ENCODE measurements at regions not wholly inside any gene's neighbourhood (a gene's known extent, or its start where the extent isn't known, plus 50 kb on each side); places are given as distances from the start of the nearest gene placed in this dataset.

DNA sequence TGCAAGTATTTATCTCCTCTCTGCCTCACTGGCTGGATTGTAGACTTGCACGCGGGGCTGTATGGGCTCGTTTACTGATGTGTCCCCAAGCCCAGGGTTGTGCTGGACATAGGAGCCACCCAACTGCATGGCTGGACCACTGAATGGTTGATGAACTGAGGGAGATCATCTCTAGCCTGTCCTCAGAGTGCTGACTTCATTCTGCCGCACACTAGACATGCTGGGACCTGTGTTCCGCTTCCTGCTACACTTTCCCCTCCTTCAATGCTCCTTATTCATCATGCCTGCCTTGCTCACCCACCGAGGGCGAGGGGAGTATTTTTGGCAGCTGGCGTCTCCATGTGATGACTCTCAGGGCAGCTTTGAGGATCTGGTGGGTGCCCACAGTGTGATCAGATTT, 440.2 kb downstream of the GLRX3 start:
- Histone ChIP-seq H3K9ac (ENCODE audit: low read length) (no peak overlapping the region), H4K20me1 (ENCODE audit: insufficient read depth, low read length) (no peaks in the 10 kb centered on the region), H3K27ac (ENCODE audit: low read length) (no peak overlapping the region), H3K27me3 (ENCODE audit: low read depth, low read length) (no peaks in the 10 kb centered on the region), H3K4me2 (ENCODE audit: low read length) (no peak overlapping the region), H3K4me3 (ENCODE audit: low read length) (no peak overlapping the region), H3K79me2 (ENCODE audit: low read length) (no peaks in the 10 kb centered on the region), H2AFZ (ENCODE audit: low read depth, low read length) (no peak overlapping the region), H3K9me3 (ENCODE audit: insufficient read depth, low read length) (no peaks in the 10 kb centered on the region), H3K36me3 (replicated peaks; ENCODE audit: low read depth, low read length) (no peaks in the 10 kb centered on the region), H3K4me1 (ENCODE audit: low read length) (no peaks in the 10 kb centered on the region)
- TF ChIP-seq EZH2phosphoT487 (IDR thresholded peaks at IDR 0.05; ENCODE audit: low read depth) = no peak
- TF ChIP-seq, protein P1, sequence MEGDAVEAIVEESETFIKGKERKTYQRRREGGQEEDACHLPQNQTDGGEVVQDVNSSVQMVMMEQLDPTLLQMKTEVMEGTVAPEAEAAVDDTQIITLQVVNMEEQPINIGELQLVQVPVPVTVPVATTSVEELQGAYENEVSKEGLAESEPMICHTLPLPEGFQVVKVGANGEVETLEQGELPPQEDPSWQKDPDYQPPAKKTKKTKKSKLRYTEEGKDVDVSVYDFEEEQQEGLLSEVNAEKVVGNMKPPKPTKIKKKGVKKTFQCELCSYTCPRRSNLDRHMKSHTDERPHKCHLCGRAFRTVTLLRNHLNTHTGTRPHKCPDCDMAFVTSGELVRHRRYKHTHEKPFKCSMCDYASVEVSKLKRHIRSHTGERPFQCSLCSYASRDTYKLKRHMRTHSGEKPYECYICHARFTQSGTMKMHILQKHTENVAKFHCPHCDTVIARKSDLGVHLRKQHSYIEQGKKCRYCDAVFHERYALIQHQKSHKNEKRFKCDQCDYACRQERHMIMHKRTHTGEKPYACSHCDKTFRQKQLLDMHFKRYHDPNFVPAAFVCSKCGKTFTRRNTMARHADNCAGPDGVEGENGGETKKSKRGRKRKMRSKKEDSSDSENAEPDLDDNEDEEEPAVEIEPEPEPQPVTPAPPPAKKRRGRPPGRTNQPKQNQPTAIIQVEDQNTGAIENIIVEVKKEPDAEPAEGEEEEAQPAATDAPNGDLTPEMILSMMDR (IDR thresholded peaks at IDR 0.05; ENCODE audit: low read depth, low read length) = no peak

GRCh38 chr10:130577039-130577438, 440.8 kb downstream of the GLRX3 start:
- TF ChIP-seq EZH2phosphoT487 (IDR thresholded peaks at IDR 0.05; ENCODE audit: low read depth) = no peak
- TF ChIP-seq, protein P1 (IDR thresholded peaks at IDR 0.05; ENCODE audit: low read depth, low read length) = no peak
- H3K4me2 ChIP-seq (ENCODE audit: low read length) = no peak overlapping the region
- no peaks in the 10 kb centered on the region for H3K79me2 ChIP-seq (ENCODE audit: low read length)
- H2AFZ ChIP-seq (ENCODE audit: low read depth, low read length) = no peak overlapping the region
- H3K27me3 ChIP-seq (ENCODE audit: low read depth, low read length) = no peaks in the 10 kb centered on the region
- no peak overlapping the region for H3K27ac ChIP-seq (ENCODE audit: low read length)
- no peaks in the 10 kb centered on the region for H4K20me1 ChIP-seq (ENCODE audit: insufficient read depth, low read length)
- H3K9ac ChIP-seq (ENCODE audit: low read length) = no peak overlapping the region
- no peaks in the 10 kb centered on the region for H3K4me1 ChIP-seq (ENCODE audit: low read length)
- H3K9me3 ChIP-seq (ENCODE audit: insufficient read depth, low read length) = no peaks in the 10 kb centered on the region
- no peak overlapping the region for H3K4me3 ChIP-seq (ENCODE audit: low read length)
- no peaks in the 10 kb centered on the region for H3K36me3 ChIP-seq (replicated peaks; ENCODE audit: low read depth, low read length)

GRCh38 chr10:130578532-130579289, 442.5 kb downstream of the GLRX3 start:
- Histone ChIP-seq H3K27ac (ENCODE audit: low read length) (no peak overlapping the region), H3K36me3 (replicated peaks; ENCODE audit: low read depth, low read length) (no peaks in the 10 kb centered on the region), H3K79me2 (ENCODE audit: low read length) (no peaks in the 10 kb centered on the region), H4K20me1 (ENCODE audit: insufficient read depth, low read length) (no peaks in the 10 kb centered on the region), H2AFZ (ENCODE audit: low read depth, low read length) (no peak overlapping the region), H3K9me3 (ENCODE audit: insufficient read depth, low read length) (no peaks in the 10 kb centered on the region), H3K27me3 (ENCODE audit: low read depth, low read length) (no peaks in the 10 kb centered on the region), H3K4me3 (ENCODE audit: low read length) (no peak overlapping the region), H3K9ac (ENCODE audit: low read length) (no peak overlapping the region), H3K4me2 (ENCODE audit: low read length) (no peak overlapping the region), H3K4me1 (ENCODE audit: low read length) (no peaks in the 10 kb centered on the region)
- no peak for TF ChIP-seq EZH2phosphoT487 (IDR thresholded peaks at IDR 0.05; ENCODE audit: low read depth)
- TF ChIP-seq, protein P1 (IDR thresholded peaks at IDR 0.05; ENCODE audit: low read depth, low read length) = no peak

DNA sequence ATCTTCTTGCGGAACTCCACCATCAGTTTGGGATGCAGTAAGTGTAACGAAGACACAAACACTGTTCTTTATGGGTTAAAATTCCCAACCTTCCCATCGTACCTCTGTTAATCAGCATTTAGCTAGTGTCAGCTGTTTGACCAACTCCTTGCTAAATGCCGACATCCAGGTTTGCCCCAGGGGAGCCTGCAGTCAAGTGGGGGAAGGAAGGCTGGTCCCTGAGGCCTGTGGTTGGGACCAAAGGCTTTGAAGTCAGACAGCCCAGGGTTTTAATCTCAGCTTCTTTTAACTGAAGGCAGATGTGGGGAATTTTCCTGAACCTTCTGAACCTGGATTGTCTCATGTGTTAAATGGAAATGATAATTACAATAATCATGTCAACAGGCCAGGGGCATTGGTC, 443.7 kb downstream of the GLRX3 start:
- Histone ChIP-seq H3K27me3 (ENCODE audit: low read depth, low read length) (no peaks in the 10 kb centered on the region), H2AFZ (ENCODE audit: low read depth, low read length) (no peak overlapping the region), H3K36me3 (replicated peaks; ENCODE audit: low read depth, low read length) (no peaks in the 10 kb centered on the region), H3K4me2 (ENCODE audit: low read length) (no peak overlapping the region), H3K4me3 (ENCODE audit: low read length) (no peak overlapping the region), H3K27ac (ENCODE audit: low read length) (no peak overlapping the region), H3K9ac (ENCODE audit: low read length) (no peak overlapping the region), H3K9me3 (ENCODE audit: insufficient read depth, low read length) (no peaks in the 10 kb centered on the region), H4K20me1 (ENCODE audit: insufficient read depth, low read length) (no peaks in the 10 kb centered on the region), H3K4me1 (ENCODE audit: low read length) (no peaks in the 10 kb centered on the region), H3K79me2 (ENCODE audit: low read length) (no peaks in the 10 kb centered on the region)
- no peak for TF ChIP-seq EZH2phosphoT487 (IDR thresholded peaks at IDR 0.05; ENCODE audit: low read depth)
- TF ChIP-seq, protein P1 (IDR thresholded peaks at IDR 0.05; ENCODE audit: low read depth, low read length) = no peak

Measured in OCI-LY3 (cell line).